Right lobe of liver (tissue), 4 donors: ENCODE measurements at regions not wholly inside any gene's neighbourhood (a gene's known extent, or its start where the extent isn't known, plus 50 kb on each side); places are given as distances from the start of the nearest gene placed in this dataset.
"Not testable (repeated sequence)": the region's sequence is repeated elsewhere in the genome, so short reads cannot be mapped to it uniquely, and the experiment has no call there.

Experiments
- CTCF ChIP-seq, 4 donors: fragments of 200-600 bp in 3 of 4; fragments of 450-650 bp in 1 of 4; IDR thresholded peaks; one replicate each; pipeline versions ENCODE4 v1.5.1 to v1.8.0; 2016 to 2022; ENCODE audit warnings: antibody characterized with exemption in 4 of 4, mild to moderate bottlenecking in 2 of 4
- POLR2A ChIP-seq: fragments of 450-650 bp; IDR thresholded peaks from one replicate; pipeline ENCODE4 v1.6.1; 2017; ENCODE audit warnings: antibody characterized with exemption, mild to moderate bottlenecking
- donor health status: DM: no; HTN: no; CAD: no.
- donor health status: DM: no; HTN: no; CAD: no.
- donor health status: DM: no; HTN: yes; CAD: no.

- not testable (repeated sequence) for TF ChIP-seq CTCF (IDR thresholded peaks at IDR 0.05); POLR2A
These were observed 272.2 kb downstream of the CD83 start for GRCh38 chr6:14389776-14390175.
